GM23338 (cell line): ENCODE measurements at regions not wholly inside any gene's neighbourhood (a gene's known extent, or its start where the extent isn't known, plus 50 kb on each side); places are given as distances from the start of the nearest gene placed in this dataset.

Experiments used
- ATAC-seq: fragments of 200-7000 bp; cut with Tn5 transposase; 3 replicates; pipeline ENCODE4 v1.9.1; 2020
- DNase-seq: peaks from one replicate; pipeline ENCODE4 v3.0.0-alpha.2; 2015; ENCODE audit warnings: low spot score
- H2AFZ ChIP-seq: fragments of 200-600 bp; sonication (generic); 2 replicates; pipeline ENCODE4 v1.8.0; 2016; ENCODE audit warnings: antibody characterized with exemption, mild to moderate bottlenecking, moderate library complexity
- H3F3A ChIP-seq: fragments of 200-600 bp; sonication (generic); replicated peaks from 2 replicates; pipeline ENCODE4 v1.8.0; 2017; ENCODE audit warnings: antibody characterized with exemption, mixed run types, low read depth
- H3K27ac ChIP-seq: fragments of 200-600 bp; sonication (generic); 2 replicates; pipeline ENCODE4 v1.6.1; 2016; ENCODE audit warnings: low read depth
- H3K27me3 ChIP-seq: fragments of 200-600 bp; sonication (generic); 2 replicates; pipeline ENCODE4 v1.8.0; 2016; ENCODE audit warnings: mild to moderate bottlenecking, mixed run types, moderate library complexity; ENCODE audit not compliant: insufficient read depth
- H3K36me3 ChIP-seq: fragments of 200-600 bp; sonication (generic); 2 replicates; pipeline ENCODE4 v1.8.0; 2016; ENCODE audit warnings: mild to moderate bottlenecking; ENCODE audit not compliant: insufficient read depth
- H3K4me1 ChIP-seq: fragments of 200-600 bp; sonication (generic); 2 replicates; pipeline ENCODE4 v1.8.0; 2016; ENCODE audit warnings: mild to moderate bottlenecking, moderate library complexity; ENCODE audit not compliant: insufficient read depth
- H3K4me2 ChIP-seq: fragments of 200-600 bp; sonication (generic); 2 replicates; pipeline ENCODE4 v1.7.1; 2017; ENCODE audit warnings: mixed run types
- H3K4me3 ChIP-seq: fragments of 200-600 bp; sonication (generic); 2 replicates; pipeline ENCODE4 v1.6.1; 2016; ENCODE audit warnings: mixed run types
- H3K79me2 ChIP-seq: fragments of 200-600 bp; sonication (generic); replicated peaks from 2 replicates; pipeline ENCODE4 v1.8.0; 2017; ENCODE audit warnings: mild to moderate bottlenecking; ENCODE audit not compliant: insufficient read depth
- H3K9me2 ChIP-seq: fragments of 200-600 bp; sonication (generic); 2 replicates; pipeline ENCODE4 v1.8.0; 2017; ENCODE audit not compliant: insufficient read depth
- H4K20me1 ChIP-seq: fragments of 200-600 bp; sonication (generic); replicated peaks from 2 replicates; pipeline ENCODE4 v1.8.0; 2017; ENCODE audit warnings: mild to moderate bottlenecking; ENCODE audit not compliant: insufficient read depth
- H3K27ac Mint-ChIP-seq: 2 replicates; pipeline ENCODE4 v1.8.0; 2020; ENCODE audit warnings: inconsistent platforms, mild to moderate bottlenecking, moderate library complexity, mixed read lengths
- H3K27me3 Mint-ChIP-seq: 3 replicates; pipeline ENCODE4 v1.8.0; 2022; ENCODE audit warnings: low read depth, mild to moderate bottlenecking, moderate library complexity, mixed read lengths, inconsistent platforms; ENCODE audit not compliant: insufficient read depth, poor library complexity
- H3K36me3 Mint-ChIP-seq: 3 replicates; pipeline ENCODE4 v1.8.0; 2021; ENCODE audit warnings: low read depth, mild to moderate bottlenecking, inconsistent platforms, moderate library complexity, mixed read lengths
- H3K4me1 Mint-ChIP-seq: 3 replicates; pipeline ENCODE4 v1.8.0; 2020; ENCODE audit warnings: mild to moderate bottlenecking, inconsistent platforms, mixed read lengths
- H3K4me3 Mint-ChIP-seq: 3 replicates; pipeline ENCODE4 v1.8.0; 2021; ENCODE audit warnings: moderate library complexity, mild to moderate bottlenecking, inconsistent platforms, mixed read lengths
- H3K9me3 Mint-ChIP-seq: 3 replicates; pipeline ENCODE4 v1.8.0; 2020; ENCODE audit warnings: moderate library complexity, mild to moderate bottlenecking, inconsistent platforms, mixed read lengths
- ETS1 ChIP-seq: IDR thresholded peaks from 2 replicates; pipeline ENCODE4 v1.6.1; 2016; ENCODE audit warnings: antibody characterized with exemption
- EZH2 ChIP-seq: fragments of 200-600 bp; sonication (generic); IDR thresholded peaks from one replicate; pipeline ENCODE4 v1.8.0; 2017; ENCODE audit warnings: antibody characterized with exemption, mild to moderate bottlenecking, low read depth; ENCODE audit not compliant: unreplicated experiment
- EZH2phosphoT487 ChIP-seq: fragments of 200-600 bp; sonication (generic); IDR thresholded peaks from one replicate; pipeline ENCODE4 v1.8.1; 2018; ENCODE audit warnings: antibody characterized with exemption; ENCODE audit not compliant: unreplicated experiment
- NANOG ChIP-seq: IDR thresholded peaks from 2 replicates; pipeline ENCODE4 v1.6.1; 2016; ENCODE audit warnings: antibody characterized with exemption, borderline replicate concordance
- POLR2AphosphoS5 ChIP-seq: IDR thresholded peaks from 2 replicates; pipeline ENCODE4 v1.6.1; 2016; ENCODE audit warnings: antibody characterized with exemption, low read depth
- REST ChIP-seq: IDR thresholded peaks from one replicate; pipeline ENCODE4 v1.6.1; 2018; ENCODE audit warnings: antibody characterized with exemption; ENCODE audit not compliant: unreplicated experiment
- STAT1 ChIP-seq: IDR thresholded peaks from one replicate; pipeline ENCODE4 v1.6.1; 2016; ENCODE audit warnings: antibody characterized with exemption; ENCODE audit not compliant: unreplicated experiment
- ZNF114 ChIP-seq: fragments of 250-450 bp; sonication (Bioruptor Pico); IDR thresholded peaks from 2 replicates; pipeline ENCODE4 v1.5.0; 2020; ENCODE audit warnings: mild to moderate bottlenecking, moderate library complexity
- ZNF331 ChIP-seq: fragments of 250-450 bp; sonication (Bioruptor Pico); IDR thresholded peaks from 2 replicates; pipeline ENCODE4 v1.5.0; 2020; ENCODE audit warnings: low read depth, mild to moderate bottlenecking, moderate library complexity
- ZNF462 ChIP-seq: fragments of 250-450 bp; sonication (Bioruptor Pico); IDR thresholded peaks from 2 replicates; pipeline ENCODE4 v1.5.0; 2020; ENCODE audit warnings: mild to moderate bottlenecking, moderate library complexity

- Histone ChIP-seq H3K79me2 (no peaks in the 10 kb centered on the region), H3K36me3 (no peaks in the 10 kb centered on the region), H3K4me3 (no peak overlapping the region), H3K4me1 (no peaks in the 10 kb centered on the region), H3K9me2 (no peaks in the 10 kb centered on the region), H3F3A (no peaks in the 10 kb centered on the region), H4K20me1 (no peaks in the 10 kb centered on the region), H3K4me2 (no peak overlapping the region), H3K27ac (no peak overlapping the region), H2AFZ (no peak overlapping the region), H3K27me3 (no peaks in the 10 kb centered on the region)
- no peaks in the 10 kb centered on the region for H3K4me1 Mint-ChIP-seq
- no peaks in the 10 kb centered on the region for H3K36me3 Mint-ChIP-seq
- no peaks in the 10 kb centered on the region for H3K27me3 Mint-ChIP-seq
- DNase-seq, result no peak
- no peak overlapping the region for H3K4me3 Mint-ChIP-seq
- TF ChIP-seq REST (no peak), EZH2phosphoT487 (no peak), EZH2 (no peak), ZNF114 (CRISPR knock-in tag) (no peak), ZNF331 (no peak), STAT1 (no peak), ETS1 (no peak), ZNF462 (CRISPR knock-in tag) (no peak), POLR2AphosphoS5 (no peak), NANOG (no peak)
- H3K9me3 Mint-ChIP-seq, result peaks cover 4% of the 10 kb centered on the region; the same call in 2 of the 3 replicates
- no peak overlapping the region for H3K27ac Mint-ChIP-seq
- ATAC-seq, result no peak
Observed at GRCh38 chr3:26474706-26475105, 147.9 kb upstream of the LRRC3B start.
